Stimulated activated CD4-positive, alpha-beta T cell treated with anti-CD3 and anti-CD28 coated beads, Interleukin-1b, Interleukin-23, amount 100 ng/mL, for 24 hours (primary cell): ENCODE measurements at regions not wholly inside any gene's neighbourhood (a gene's known extent, or its start where the extent isn't known, plus 50 kb on each side); places are given as distances from the start of the nearest gene placed in this dataset.
"Not testable (repeated sequence)": the region's sequence is repeated elsewhere in the genome, so short reads cannot be mapped to it uniquely, and the experiment has no call there.

Source experiments
- DNase-seq, 4 experiments: peaks; one replicate each; pipeline ENCODE4 v3.0.0-alpha.2; 2020; ENCODE audit warnings: low read depth in 4 of 4, low spot score in 1 of 4

GRCh38 chr7:39758234-39758970, 135.0 kb downstream of the RALA start:
- no peak for DNase-seq

GRCh38 chr7:39761449-39761848, 138.1 kb downstream of the RALA start:
- DNase-seq, result no peak

GRCh38 chr7:39762466-39762865, 139.1 kb downstream of the RALA start:
- not testable (repeated sequence) for DNase-seq

- not testable (repeated sequence) for DNase-seq
Observed at GRCh38 chr7:39762881-39763280, 139.5 kb downstream of the RALA start.

- DNase-seq, result not testable (repeated sequence)
Observed at GRCh38 chr7:39765833-39766232, 142.5 kb downstream of the RALA start.

GRCh38 chr7:39768439-39768838, 145.1 kb downstream of the RALA start:
- DNase-seq, result not testable (repeated sequence)

GRCh38 chr7:39774341-39774851, 151.0 kb downstream of the RALA start:
- not testable (repeated sequence) for DNase-seq

GRCh38 chr7:39781557-39781956, 158.2 kb downstream of the RALA start:
- not testable (repeated sequence) for DNase-seq

- DNase-seq, result not testable (repeated sequence)
Observed at GRCh38 chr7:39786440-39786839, 163.1 kb downstream of the RALA start.

- not testable (repeated sequence) for DNase-seq
Observed at GRCh38 chr7:39791035-39791434, 159.0 kb upstream of the CDK13 start.

- DNase-seq, result not testable (repeated sequence)
Observed at GRCh38 chr7:39791911-39792310, 158.1 kb upstream of the CDK13 start.

- not testable (repeated sequence) for DNase-seq
Observed at GRCh38 chr7:39793026-39793425, 157.0 kb upstream of the CDK13 start.

- DNase-seq, result not testable (repeated sequence)
Observed at GRCh38 chr7:39793851-39794250, 156.2 kb upstream of the CDK13 start.

- not testable (repeated sequence) for DNase-seq
Observed at GRCh38 chr7:39796947-39797346, 153.1 kb upstream of the CDK13 start.

GRCh38 chr7:39798077-39798476, 152.0 kb upstream of the CDK13 start:
- DNase-seq, result not testable (repeated sequence)

- no peak for DNase-seq
Observed at GRCh38 chr7:39808796-39809481, 141.1 kb upstream of the CDK13 start.

GRCh38 chr7:39810204-39810642, 139.8 kb upstream of the CDK13 start:
- no peak for DNase-seq

- DNase-seq, result no peak
Observed at GRCh38 chr7:39810710-39811109, 139.3 kb upstream of the CDK13 start.

GRCh38 chr7:39811161-39811614, 138.9 kb upstream of the CDK13 start:
- DNase-seq, result no peak

- no peak for DNase-seq
Observed at GRCh38 chr7:39816462-39817060, 133.5 kb upstream of the CDK13 start.

GRCh38 chr7:39819514-39819913, 130.5 kb upstream of the CDK13 start:
- DNase-seq, result no peak
